ENCODE measurements at regions not wholly inside any gene's neighbourhood (a gene's known extent, or its start where the extent isn't known, plus 50 kb on each side); places are given as distances from the start of the nearest gene placed in this dataset.

GRCh38 chr6:94124333-94124732, 705.0 kb upstream of the EPHA7 start:
- no peak for TF ChIP-seq CTCF (IDR thresholded peaks at IDR 0.05; ENCODE audit: poor library complexity)
- TF ChIP-seq EZH2 (IDR thresholded peaks at IDR 0.05; ENCODE audit: borderline replicate concordance), result no peak
- no peak for TF ChIP-seq EZH2phosphoT487 (IDR thresholded peaks at IDR 0.05; ENCODE audit: low read depth, severe bottlenecking, unreplicated experiment)
